Mesenchymal stem cell (in vitro differentiated cells and primary cell): ENCODE measurements at regions not wholly inside any gene's neighbourhood (a gene's known extent, or its start where the extent isn't known, plus 50 kb on each side); places are given as distances from the start of the nearest gene placed in this dataset.

Experiments
- DNase-seq: peaks from one replicate; pipeline ENCODE4 v3.0.0-alpha.2; 2013
- H2AFZ ChIP-seq: one replicate; pipeline ENCODE4 v1.6.1; 2013; ENCODE audit warnings: low read depth, mild to moderate bottlenecking, control low read depth, inconsistent platforms, low read length, moderate library complexity
- H2AK5ac ChIP-seq: 2 replicates; pipeline ENCODE4 v1.6.1; 2013; ENCODE audit warnings: low read length, moderate library complexity, mild to moderate bottlenecking, inconsistent platforms; ENCODE audit not compliant: severe bottlenecking
- H2BK120ac ChIP-seq: one replicate; pipeline ENCODE4 v1.6.1; 2013; ENCODE audit warnings: low read depth, mild to moderate bottlenecking, inconsistent platforms, low read length, moderate library complexity
- H2BK12ac ChIP-seq, 2 experiments: one replicate each; pipeline ENCODE4 v1.6.1; 2013; ENCODE audit warnings: inconsistent platforms in 2 of 2, low read length in 2 of 2, mild to moderate bottlenecking in 2 of 2, moderate library complexity in 2 of 2, control low read depth in 1 of 2
- H2BK15ac ChIP-seq: one replicate; pipeline ENCODE4 v1.6.1; 2013; ENCODE audit warnings: mild to moderate bottlenecking, low read depth, inconsistent platforms; ENCODE audit not compliant: poor library complexity, severe bottlenecking
- H2BK5ac ChIP-seq: 2 replicates; pipeline ENCODE4 v1.6.1; 2013; ENCODE audit warnings: low read depth, mild to moderate bottlenecking, low read length, control low read depth, inconsistent platforms; ENCODE audit not compliant: poor library complexity, severe bottlenecking
- H3K14ac ChIP-seq, 2 experiments: one replicate each; pipeline ENCODE4 v1.6.1; 2013; ENCODE audit warnings: inconsistent platforms in 2 of 2, low read length in 2 of 2, control low read depth in 1 of 2, mild to moderate bottlenecking in 1 of 2, moderate library complexity in 1 of 2
- H3K18ac ChIP-seq, 2 experiments: one replicate each; pipeline ENCODE4 v1.6.1; 2013; ENCODE audit warnings: inconsistent platforms in 2 of 2, low read length in 2 of 2, control low read depth in 1 of 2, low read depth in 1 of 2, mild to moderate bottlenecking in 1 of 2
- H3K23ac ChIP-seq, 2 experiments: one replicate each; pipeline ENCODE4 v1.6.1; 2013; ENCODE audit warnings: inconsistent platforms in 2 of 2, low read length in 2 of 2, mild to moderate bottlenecking in 2 of 2, moderate library complexity in 2 of 2, control low read depth in 1 of 2
- H3K27ac ChIP-seq: 2 replicates; pipeline ENCODE4 v1.5.1; 2013; ENCODE audit warnings: mild to moderate bottlenecking, moderate library complexity, low read length, control low read depth, inconsistent platforms; ENCODE audit not compliant: poor library complexity, severe bottlenecking
- H3K27me3 ChIP-seq, 2 experiments: 2 replicates each; pipeline versions ENCODE4 v1.6.1 to v1.7.0; 2013; ENCODE audit warnings: low read length in 2 of 2, mild to moderate bottlenecking in 2 of 2, moderate library complexity in 2 of 2, control low read depth in 1 of 2, inconsistent platforms in 1 of 2; ENCODE audit not compliant: control insufficient read depth in 1 of 2, insufficient read depth in 1 of 2
- H3K36me3 ChIP-seq, 2 experiments: 2 replicates each; pipeline versions ENCODE4 v1.6.1 to v1.7.0; 2013; ENCODE audit warnings: low read length in 2 of 2, control low read depth in 1 of 2, inconsistent platforms in 1 of 2, low read depth in 1 of 2, mild to moderate bottlenecking in 1 of 2; ENCODE audit not compliant: insufficient read depth in 2 of 2, control insufficient read depth in 1 of 2
- H3K4ac ChIP-seq, 2 experiments: one replicate each; pipeline ENCODE4 v1.6.1; 2013; ENCODE audit warnings: inconsistent platforms in 2 of 2, low read length in 2 of 2, mild to moderate bottlenecking in 2 of 2, moderate library complexity in 2 of 2, control low read depth in 1 of 2, low read depth in 1 of 2
- H3K4me1 ChIP-seq: 2 replicates; pipeline ENCODE4 v1.6.1; 2013; ENCODE audit warnings: low read depth, low read length, control low read depth; ENCODE audit not compliant: control insufficient read depth, insufficient read depth
- H3K4me2 ChIP-seq: 2 replicates; pipeline ENCODE4 v1.6.1; 2013; ENCODE audit warnings: low read length, mild to moderate bottlenecking, inconsistent platforms; ENCODE audit not compliant: poor library complexity, severe bottlenecking
- H3K4me3 ChIP-seq, 2 experiments: 2 replicates each; pipeline versions ENCODE4 v1.5.1 to v1.7.0; 2013; ENCODE audit warnings: low read length in 2 of 2, mild to moderate bottlenecking in 2 of 2, control low read depth in 1 of 2, low read depth in 1 of 2; ENCODE audit not compliant: insufficient read depth in 1 of 2
- H3K79me1 ChIP-seq: replicated peaks from 2 replicates; pipeline ENCODE4 v1.6.1; 2013; ENCODE audit warnings: mild to moderate bottlenecking, control low read depth, low read length, inconsistent platforms; ENCODE audit not compliant: poor library complexity, severe bottlenecking
- H3K9ac ChIP-seq: 2 replicates; pipeline ENCODE4 v1.7.0; 2013; ENCODE audit warnings: mild to moderate bottlenecking, low read length, moderate library complexity
- H3K9me3 ChIP-seq: 2 replicates; pipeline ENCODE4 v1.7.0; 2013; ENCODE audit warnings: mild to moderate bottlenecking, low read length; ENCODE audit not compliant: control insufficient read depth
- H4K8ac ChIP-seq: one replicate; pipeline ENCODE4 v1.6.1; 2013; ENCODE audit warnings: inconsistent platforms, mild to moderate bottlenecking, low read length, moderate library complexity
- H4K91ac ChIP-seq: one replicate; pipeline ENCODE4 v1.6.1; 2013; ENCODE audit warnings: mild to moderate bottlenecking, low read length, inconsistent platforms
- WGBS: methylation state at CpG from one replicate; pipeline ENCODE4 v1.1.7; 2013; ENCODE audit warnings: mixed read lengths; 5-methylcytosine and 5-hydroxymethylcytosine counted together

- H2AFZ ChIP-seq, result no peak overlapping the region
- H2AK5ac ChIP-seq, result no peak overlapping the region
- no peak overlapping the region for H3K9ac ChIP-seq
- whole genome bisulfite sequencing, result 87% methylated on average over 3 of the region's 3 CpGs
- H3K79me1 ChIP-seq, result no peaks in the 10 kb centered on the region
- no peak overlapping the region for H3K4ac ChIP-seq
- H3K9me3 ChIP-seq, result peaks cover 8% of the 10 kb centered on the region
- no peak overlapping the region for H2BK120ac ChIP-seq
- no peak overlapping the region for H4K8ac ChIP-seq
- no peaks in the 10 kb centered on the region for H3K27me3 ChIP-seq
- no peak overlapping the region for H3K4me2 ChIP-seq
- H3K4me3 ChIP-seq, result no peak overlapping the region
- H2BK12ac ChIP-seq, result no peak overlapping the region
- no peak overlapping the region for H3K27ac ChIP-seq
- no peak for DNase-seq
- H3K4me1 ChIP-seq, result no peaks in the 10 kb centered on the region
- H3K18ac ChIP-seq, result peak overlapping the region in 1 of 2 experiments; percentile 0
- no peak overlapping the region for H4K91ac ChIP-seq
- H2BK15ac ChIP-seq, result no peak overlapping the region
- no peaks in the 10 kb centered on the region for H3K36me3 ChIP-seq
- H3K14ac ChIP-seq, result no peak overlapping the region
- H3K23ac ChIP-seq, result no peak overlapping the region
- no peak overlapping the region for H2BK5ac ChIP-seq
Measured at GRCh38 chrX:16518131-16518530, 131.8 kb upstream of the S100G start.

- Histone ChIP-seq H4K91ac (no peak overlapping the region), H3K27me3 (peaks cover 0 to 3% of the 10 kb centered on the region in 2 experiments), H2BK5ac (no peak overlapping the region), H3K27ac (no peak overlapping the region), H3K4me1 (no peaks in the 10 kb centered on the region), H3K4me2 (no peak overlapping the region), H2BK15ac (no peak overlapping the region), H2AK5ac (no peak overlapping the region), H3K14ac (no peak overlapping the region), H2AFZ (no peak overlapping the region), H3K4ac (no peak overlapping the region), H3K18ac (no peak overlapping the region), H4K8ac (no peak overlapping the region), H3K4me3 (no peak overlapping the region), H3K79me1 (no peaks in the 10 kb centered on the region), H3K36me3 (no peaks in the 10 kb centered on the region), H3K9me3 (peaks cover 10% of the 10 kb centered on the region), H3K23ac (no peak overlapping the region), H3K9ac (no peak overlapping the region), H2BK120ac (no peak overlapping the region), H2BK12ac (no peak overlapping the region)
- WGBS, result no CpG with 5 or more reads among the region's 1 CpG
- DNase-seq, result no peak
Measured at GRCh38 chrX:16524316-16524715, 125.6 kb upstream of the S100G start.

- Histone ChIP-seq H3K4me2 (no peak overlapping the region), H3K4me3 (no peak overlapping the region), H4K8ac (no peak overlapping the region), H2BK120ac (no peak overlapping the region), H3K14ac (no peak overlapping the region), H3K79me1 (no peaks in the 10 kb centered on the region), H3K9me3 (peaks cover 5% of the 10 kb centered on the region), H3K9ac (no peak overlapping the region), H3K27ac (no peak overlapping the region), H2BK5ac (no peak overlapping the region), H3K4ac (no peak overlapping the region), H3K23ac (no peak overlapping the region), H2AK5ac (no peak overlapping the region), H3K18ac (no peak overlapping the region), H3K36me3 (no peaks in the 10 kb centered on the region), H3K4me1 (no peaks in the 10 kb centered on the region), H2BK12ac (no peak overlapping the region), H2AFZ (no peak overlapping the region), H2BK15ac (no peak overlapping the region), H4K91ac (no peak overlapping the region), H3K27me3 (peaks cover 0 to 16% of the 10 kb centered on the region in 2 experiments)
- no peak for DNase-seq
- 81% methylated on average over 2 of the region's 2 CpGs for WGBS
Measured at GRCh38 chrX:16526003-16526402, 124.0 kb upstream of the S100G start.

GRCh38 chrX:16528620-16529019, 121.3 kb upstream of the S100G start:
- H3K79me1 ChIP-seq, result no peaks in the 10 kb centered on the region
- H3K4ac ChIP-seq, result no peak overlapping the region
- H2AFZ ChIP-seq, result no peak overlapping the region
- no peaks in the 10 kb centered on the region for H3K36me3 ChIP-seq
- no peak overlapping the region for H3K18ac ChIP-seq
- H3K23ac ChIP-seq, result no peak overlapping the region
- H3K27ac ChIP-seq, result no peak overlapping the region
- no peak overlapping the region for H3K14ac ChIP-seq
- 94% methylated on average over 2 of the region's 3 CpGs for WGBS
- H3K27me3 ChIP-seq, result peaks cover 0 to 16% of the 10 kb centered on the region in 2 experiments
- H3K9ac ChIP-seq, result no peak overlapping the region
- H2BK5ac ChIP-seq, result no peak overlapping the region
- H3K4me1 ChIP-seq, result no peaks in the 10 kb centered on the region
- H2AK5ac ChIP-seq, result no peak overlapping the region
- no peak overlapping the region for H3K4me2 ChIP-seq
- H4K8ac ChIP-seq, result no peak overlapping the region
- no peak overlapping the region for H2BK15ac ChIP-seq
- H2BK12ac ChIP-seq, result no peak overlapping the region
- no peak for DNase-seq
- H4K91ac ChIP-seq, result no peak overlapping the region
- no peak overlapping the region for H3K4me3 ChIP-seq
- peaks cover 2% of the 10 kb centered on the region for H3K9me3 ChIP-seq
- H2BK120ac ChIP-seq, result no peak overlapping the region
